Neural cell (in vitro differentiated cells): ENCODE measurements at regions not wholly inside any gene's neighbourhood (a gene's known extent, or its start where the extent isn't known, plus 50 kb on each side); places are given as distances from the start of the nearest gene placed in this dataset.

Experiments
- H2AFZ ChIP-seq: fragments of 200-600, 300-800 bp; sonication (generic), shearing (Covaris generic); 2 replicates; pipeline ENCODE4 v1.6.0; 2014; ENCODE audit warnings: low read depth, mild to moderate bottlenecking, antibody characterized with exemption, low read length, moderate library complexity
- H3F3A ChIP-seq: fragments of 200-600 bp; shearing (Covaris generic); 2 replicates; pipeline ENCODE4 v1.6.1; 2016; ENCODE audit warnings: mild to moderate bottlenecking, moderate library complexity, mixed read lengths, antibody characterized with exemption, low read length; ENCODE audit not compliant: insufficient read depth, poor library complexity, severe bottlenecking
- H3K27ac ChIP-seq: fragments of 200-600, 300-800 bp; sonication (generic), shearing (Covaris generic); 2 replicates; pipeline ENCODE4 v1.5.1; 2014; ENCODE audit warnings: mild to moderate bottlenecking, low read length, moderate library complexity
- H3K27me3 ChIP-seq: fragments of 300-800, 200-600 bp; sonication (generic), shearing (Covaris generic); 2 replicates; pipeline ENCODE4 v1.6.0; 2014; ENCODE audit warnings: mild to moderate bottlenecking, low read depth, low read length, moderate library complexity; ENCODE audit not compliant: insufficient read depth
- H3K36me3 ChIP-seq: fragments of 300-800, 200-600 bp; sonication (generic), shearing (Covaris generic); 2 replicates; pipeline ENCODE4 v1.5.1; 2014; ENCODE audit warnings: mild to moderate bottlenecking, antibody characterized with exemption, low read length, moderate library complexity; ENCODE audit not compliant: insufficient read depth
- H3K4me2 ChIP-seq: fragments of 300-800, 200-600 bp; sonication (generic), shearing (Covaris generic); 2 replicates; pipeline ENCODE4 v1.6.0; 2014; ENCODE audit warnings: mild to moderate bottlenecking, low read length
- H3K4me3 ChIP-seq: fragments of 300-800, 200-600 bp; sonication (generic), shearing (Covaris generic); 2 replicates; pipeline ENCODE4 v1.5.1; 2014; ENCODE audit warnings: mild to moderate bottlenecking, low read length, moderate library complexity
- H3K79me2 ChIP-seq: fragments of 200-600 bp; shearing (Covaris generic); replicated peaks from 2 replicates; pipeline ENCODE4 v1.6.0; 2014; ENCODE audit warnings: mild to moderate bottlenecking, low read length, moderate library complexity; ENCODE audit not compliant: insufficient read depth
- H3K9ac ChIP-seq: fragments of 300-800, 200-600 bp; sonication (generic), shearing (Covaris generic); 2 replicates; pipeline ENCODE4 v1.6.1; 2016; ENCODE audit warnings: mild to moderate bottlenecking, low read length, mixed read lengths
- H3K9me2 ChIP-seq: fragments of 200-600 bp; shearing (Covaris generic); 2 replicates; pipeline ENCODE4 v1.6.1; 2016; ENCODE audit warnings: mild to moderate bottlenecking, low read length, mixed read lengths; ENCODE audit not compliant: insufficient read depth
- H3K9me3 ChIP-seq: fragments of 200-600, 300-800 bp; sonication (generic), shearing (Covaris generic); 2 replicates; pipeline ENCODE4 v1.6.1; 2016; ENCODE audit warnings: mild to moderate bottlenecking, mixed run types, low read length, moderate library complexity, mixed read lengths
- H4K20me1 ChIP-seq: fragments of 200-600 bp; shearing (Covaris generic); 2 replicates; pipeline ENCODE4 v1.6.1; 2016; ENCODE audit warnings: mild to moderate bottlenecking, mixed run types; ENCODE audit not compliant: insufficient read depth
- CTCF ChIP-seq: fragments of 450-650 bp; IDR thresholded peaks from 2 replicates; pipeline ENCODE4 v1.5.1; 2014; ENCODE audit warnings: antibody characterized with exemption, mild to moderate bottlenecking, moderate library complexity; ENCODE audit not compliant: poor library complexity, severe bottlenecking
- EP300 ChIP-seq: fragments of 450-650 bp; conservative IDR thresholded peaks from 2 replicates; pipeline ENCODE4 v1.6.1; 2014; ENCODE audit warnings: antibody characterized with exemption, mild to moderate bottlenecking, moderate library complexity; ENCODE audit not compliant: poor library complexity, severe bottlenecking
- EZH2 ChIP-seq: fragments of 200-600, 300-800 bp; shearing (Covaris generic), sonication (generic); IDR thresholded peaks from 2 replicates; pipeline ENCODE4 v1.6.1; 2014; ENCODE audit warnings: antibody characterized with exemption, low read length, borderline replicate concordance, mild to moderate bottlenecking; ENCODE audit not compliant: insufficient read depth, poor library complexity, severe bottlenecking
- MXI1 ChIP-seq: fragments of 450-650 bp; conservative IDR thresholded peaks from 2 replicates; pipeline ENCODE4 v1.6.1; 2014; ENCODE audit warnings: antibody characterized with exemption, mild to moderate bottlenecking; ENCODE audit not compliant: poor library complexity, severe bottlenecking
- POLR2AphosphoS5 ChIP-seq: IDR thresholded peaks from 2 replicates; pipeline ENCODE4 v1.6.1; 2012
- RAD21 ChIP-seq: fragments of 450-650 bp; conservative IDR thresholded peaks from 2 replicates; pipeline ENCODE4 v1.6.1; 2014; ENCODE audit warnings: antibody characterized with exemption, mild to moderate bottlenecking, moderate library complexity
- REST ChIP-seq: IDR thresholded peaks from 2 replicates; pipeline ENCODE4 v1.6.1; 2012; ENCODE audit warnings: borderline replicate concordance
- SMC3 ChIP-seq: fragments of 450-650 bp; conservative IDR thresholded peaks from 2 replicates; pipeline ENCODE4 v1.6.1; 2014; ENCODE audit warnings: antibody characterized with exemption, mild to moderate bottlenecking, moderate library complexity; ENCODE audit not compliant: poor library complexity
- TAF1 ChIP-seq: IDR thresholded peaks from 2 replicates; pipeline ENCODE4 v1.6.1; 2012; ENCODE audit warnings: low read depth

DNA sequence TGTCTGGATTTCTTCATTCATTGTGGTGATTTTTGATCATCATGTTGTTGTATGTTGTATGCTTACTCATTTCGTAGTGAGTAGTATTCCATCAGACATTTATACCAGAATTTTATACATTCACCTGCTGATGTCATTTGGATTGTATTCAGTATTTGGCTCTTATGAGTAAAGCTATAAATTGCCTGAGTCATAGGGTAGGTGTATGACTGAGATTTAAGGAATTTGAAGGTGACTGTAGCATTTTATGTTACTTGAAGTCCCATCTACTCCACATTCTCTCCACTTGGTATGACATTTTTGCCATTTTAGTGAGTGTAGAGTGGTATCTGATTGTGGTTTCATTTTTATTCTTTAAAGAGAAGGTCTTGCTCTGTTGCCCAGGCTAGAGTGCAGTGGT is 548.2 kb downstream of the TBC1D22A start:
- Histone ChIP-seq H3K9me2 (no peaks in the 10 kb centered on the region), H3K27ac (no peak overlapping the region), H3K79me2 (no peaks in the 10 kb centered on the region), H3K9me3 (no peaks in the 10 kb centered on the region), H3K36me3 (no peaks in the 10 kb centered on the region), H3F3A (no peaks in the 10 kb centered on the region), H3K9ac (no peak overlapping the region), H3K27me3 (no peaks in the 10 kb centered on the region), H3K4me2 (no peak overlapping the region), H4K20me1 (no peaks in the 10 kb centered on the region), H2AFZ (no peak overlapping the region), H3K4me3 (no peak overlapping the region)
- no peak for TF ChIP-seq POLR2AphosphoS5
- no peak for TF ChIP-seq CTCF
- TF ChIP-seq MXI1, result no peak
- TF ChIP-seq RAD21, result no peak

DNA sequence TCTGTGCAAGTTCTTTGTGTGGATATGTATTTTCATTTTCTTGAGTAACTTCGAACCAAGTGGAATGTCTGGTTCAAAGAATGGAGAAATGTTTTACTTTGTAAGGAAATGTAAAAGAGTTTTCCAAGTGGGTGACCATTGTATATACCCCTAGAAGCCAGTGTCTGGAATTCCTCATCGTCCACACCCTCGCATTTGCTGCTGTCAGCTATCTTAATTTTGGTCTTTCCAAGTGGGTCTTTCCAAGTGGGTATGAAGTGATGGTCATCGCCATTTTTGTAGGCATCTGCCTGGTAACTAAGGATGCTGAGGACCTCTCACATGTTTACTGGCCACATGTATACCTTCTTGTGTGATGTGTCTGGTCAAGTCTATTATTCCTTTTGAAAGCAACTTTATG is 547.5 kb downstream of the TBC1D22A start:
- H3K79me2 ChIP-seq, result no peaks in the 10 kb centered on the region
- H3K9me3 ChIP-seq, result no peaks in the 10 kb centered on the region
- H3K9ac ChIP-seq, result no peak overlapping the region
- no peaks in the 10 kb centered on the region for H3K36me3 ChIP-seq
- H3K9me2 ChIP-seq, result no peaks in the 10 kb centered on the region
- no peak overlapping the region for H2AFZ ChIP-seq
- no peaks in the 10 kb centered on the region for H4K20me1 ChIP-seq
- H3K4me3 ChIP-seq, result no peak overlapping the region
- no peak overlapping the region for H3K4me2 ChIP-seq
- H3K27ac ChIP-seq, result no peak overlapping the region
- TF ChIP-seq EP300 (no peak), MXI1 (no peak), RAD21 (no peak)
- H3K27me3 ChIP-seq, result no peaks in the 10 kb centered on the region
- H3F3A ChIP-seq, result no peaks in the 10 kb centered on the region

GRCh38 chr22:47309476-47309875 is 547.0 kb downstream of the TBC1D22A start:
- H3K9me2 ChIP-seq, result no peaks in the 10 kb centered on the region
- no peak overlapping the region for H3K9ac ChIP-seq
- no peaks in the 10 kb centered on the region for H3F3A ChIP-seq
- H3K36me3 ChIP-seq, result no peaks in the 10 kb centered on the region
- no peak overlapping the region for H3K27ac ChIP-seq
- no peak overlapping the region for H2AFZ ChIP-seq
- H3K4me2 ChIP-seq, result no peak overlapping the region
- H3K27me3 ChIP-seq, result no peaks in the 10 kb centered on the region
- no peak overlapping the region for H3K4me3 ChIP-seq
- no peak for TF ChIP-seq EZH2
- no peak for TF ChIP-seq POLR2AphosphoS5
- TF ChIP-seq EP300, result no peak
- TF ChIP-seq SMC3, result no peak
- no peak for TF ChIP-seq REST
- TF ChIP-seq TAF1, result no peak
- TF ChIP-seq MXI1, result no peak
- no peak for TF ChIP-seq RAD21
- no peak for TF ChIP-seq CTCF
- H3K79me2 ChIP-seq, result no peaks in the 10 kb centered on the region
- H3K9me3 ChIP-seq, result no peaks in the 10 kb centered on the region
- no peaks in the 10 kb centered on the region for H4K20me1 ChIP-seq
